ENCODE measurements at regions not wholly inside any gene's neighbourhood (a gene's known extent, or its start where the extent isn't known, plus 50 kb on each side); places are given as distances from the start of the nearest gene placed in this dataset.

DNA sequence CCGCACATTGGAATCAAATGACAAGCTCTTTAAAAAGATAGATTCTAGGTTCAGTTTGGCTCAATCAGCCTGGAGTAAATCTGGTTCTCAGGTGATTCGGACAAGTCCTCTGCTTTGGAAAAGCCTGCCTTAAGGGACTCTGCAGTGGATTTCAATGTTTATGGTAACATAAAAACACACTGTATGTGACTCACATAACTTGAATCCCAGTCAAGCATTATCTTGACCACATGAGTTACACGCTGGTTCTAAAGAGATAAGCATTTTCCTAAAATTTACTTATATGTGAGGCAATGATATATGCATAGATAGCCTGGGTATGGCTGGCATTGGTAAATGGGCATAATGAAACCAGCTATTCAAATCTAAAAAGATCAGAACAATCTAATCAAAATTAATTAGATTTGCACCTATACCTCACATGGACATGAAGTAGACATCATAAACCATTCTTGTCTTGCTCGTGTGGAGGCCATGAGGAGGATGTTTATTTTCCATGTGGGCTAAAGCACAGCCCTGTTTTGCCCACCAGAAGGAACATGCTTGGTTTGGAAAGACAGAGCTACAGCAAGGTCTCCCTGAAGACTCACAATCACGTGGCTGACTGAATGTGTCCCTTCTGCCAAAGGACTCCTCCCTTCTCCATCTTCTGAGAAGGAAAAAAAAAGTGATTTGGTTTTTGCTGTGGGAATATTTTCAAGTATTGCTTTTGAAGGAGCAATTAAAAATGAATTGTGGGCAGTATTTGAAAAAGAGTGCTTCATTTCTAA, 351.7 kb downstream of the DIRAS2 start:
- no peak for DNase-seq

- DNase-seq = no peak
Measured at GRCh38 chr9:90296539-90296938, 346.1 kb downstream of the DIRAS2 start.

- no peak for DNase-seq
Measured at GRCh38 chr9:90299968-90300367, 342.7 kb downstream of the DIRAS2 start.

DNA sequence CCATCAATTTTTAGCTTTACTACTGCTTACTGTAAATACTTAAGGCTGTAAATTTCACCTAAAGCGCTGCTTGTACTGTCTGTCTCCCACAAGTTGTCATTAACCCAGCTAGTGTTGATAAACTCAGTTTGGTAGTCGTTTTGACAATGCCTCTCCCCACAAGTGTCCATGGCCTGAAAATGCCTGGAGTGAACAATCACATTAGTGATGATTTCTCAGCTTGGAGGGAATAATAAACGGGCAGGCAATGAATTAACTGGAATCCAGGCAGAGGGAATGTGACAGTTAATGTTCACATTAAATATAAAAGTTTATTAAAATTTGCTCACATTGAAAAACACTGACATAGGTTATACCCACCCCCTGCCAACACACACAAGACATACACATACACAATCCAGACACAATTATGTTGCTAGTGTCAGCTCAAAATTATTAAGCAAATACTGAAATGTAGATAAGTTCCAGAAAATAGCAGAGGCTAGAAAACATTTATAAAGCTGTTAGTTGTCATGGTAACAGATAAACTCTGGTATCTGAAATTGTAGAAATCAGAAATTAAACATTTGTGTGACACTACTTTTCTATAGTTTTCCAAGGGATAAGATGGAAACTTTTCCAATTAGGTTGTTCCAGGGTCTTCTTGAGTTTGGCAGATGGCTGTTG, 341.9 kb downstream of the DIRAS2 start:
- no peak for DNase-seq

DNA sequence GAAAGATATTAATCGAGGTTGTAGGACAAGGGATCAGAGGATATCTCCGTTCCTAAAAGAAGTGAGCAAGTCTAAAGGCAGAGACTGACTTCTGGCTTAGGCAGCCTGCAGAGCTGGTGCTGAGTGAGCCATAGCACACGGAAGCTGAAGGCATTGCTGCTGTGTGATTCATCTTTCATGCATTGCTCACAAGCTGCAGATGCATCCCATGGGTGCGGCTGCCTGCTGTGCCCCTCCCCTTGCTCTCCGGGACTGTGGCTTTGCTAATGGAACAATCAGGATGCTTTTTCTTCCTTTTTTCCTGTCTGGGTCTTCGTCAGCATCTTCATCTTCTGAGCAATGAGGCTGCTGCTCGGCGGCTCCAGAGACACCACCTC, 341.4 kb downstream of the DIRAS2 start:
- DNase-seq = no peak

DNA sequence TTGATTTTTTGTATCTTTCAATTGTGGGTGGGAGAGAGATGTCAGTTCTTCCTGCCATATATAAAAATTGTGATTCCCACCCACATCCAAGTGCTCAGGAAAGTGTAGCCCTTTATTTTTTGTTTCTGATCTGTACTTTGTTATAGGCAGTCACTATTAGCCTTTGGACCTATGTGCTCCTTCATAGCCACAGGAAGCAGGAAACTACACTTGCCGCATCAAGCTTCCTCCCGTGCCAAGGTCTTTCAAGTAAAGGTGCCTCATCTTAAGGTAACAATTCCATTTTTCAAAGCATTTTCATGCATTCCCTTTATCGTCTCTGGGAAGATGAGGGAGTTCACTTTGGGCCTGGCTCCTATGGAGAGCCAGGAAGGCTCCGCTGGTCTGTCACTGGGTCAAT, 339.0 kb downstream of the DIRAS2 start:
- no peak for DNase-seq

GRCh38 chr9:90306158-90306557, 336.5 kb downstream of the DIRAS2 start:
- no peak for DNase-seq

- DNase-seq = no peak
Measured at GRCh38 chr9:90307167-90307833, 335.3 kb downstream of the DIRAS2 start.

- no peak for DNase-seq
Measured at GRCh38 chr9:90307891-90308290, 334.7 kb downstream of the DIRAS2 start.

DNA sequence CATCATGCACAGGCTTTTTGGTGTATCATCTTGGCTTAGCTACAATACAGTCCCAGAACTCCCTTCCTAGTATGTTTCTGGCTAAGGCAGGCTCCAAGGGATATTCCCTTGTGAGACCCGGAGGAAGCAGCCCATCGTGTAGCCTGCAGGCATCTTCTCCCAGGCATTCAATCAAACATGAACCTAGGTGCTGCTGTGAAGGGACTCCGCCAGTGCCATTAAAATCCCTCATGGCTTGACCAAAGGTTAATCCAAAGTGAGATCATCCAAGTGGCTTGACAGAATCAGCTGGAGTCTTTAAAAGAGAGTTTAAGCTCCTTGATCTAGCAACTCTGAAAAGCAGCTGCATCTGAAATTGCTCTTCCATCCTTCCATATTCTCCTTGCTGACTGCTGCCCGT, 333.9 kb downstream of the DIRAS2 start:
- no peak for DNase-seq

GRCh38 chr9:90309809-90310520, 332.7 kb downstream of the DIRAS2 start:
- no peak for DNase-seq

DNA sequence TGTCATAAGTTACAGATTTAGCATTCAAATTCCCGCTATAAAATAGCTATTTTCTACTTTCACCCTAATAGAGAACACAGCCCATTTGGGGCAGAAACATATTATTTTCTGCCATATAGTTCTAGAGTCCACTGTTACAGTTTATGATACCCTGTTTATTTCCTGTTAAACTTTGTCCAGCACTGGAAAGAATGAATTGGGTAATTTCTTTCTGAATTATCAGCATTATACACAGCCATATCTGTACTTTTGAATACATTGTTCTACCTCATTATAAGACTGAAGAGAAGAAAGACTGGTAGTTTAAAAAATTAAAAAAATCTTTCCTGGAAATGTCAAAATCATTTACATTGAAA, 332.1 kb downstream of the DIRAS2 start:
- DNase-seq = no peak

GRCh38 chr9:90311811-90312210, 330.8 kb downstream of the DIRAS2 start:
- no peak for DNase-seq

DNA sequence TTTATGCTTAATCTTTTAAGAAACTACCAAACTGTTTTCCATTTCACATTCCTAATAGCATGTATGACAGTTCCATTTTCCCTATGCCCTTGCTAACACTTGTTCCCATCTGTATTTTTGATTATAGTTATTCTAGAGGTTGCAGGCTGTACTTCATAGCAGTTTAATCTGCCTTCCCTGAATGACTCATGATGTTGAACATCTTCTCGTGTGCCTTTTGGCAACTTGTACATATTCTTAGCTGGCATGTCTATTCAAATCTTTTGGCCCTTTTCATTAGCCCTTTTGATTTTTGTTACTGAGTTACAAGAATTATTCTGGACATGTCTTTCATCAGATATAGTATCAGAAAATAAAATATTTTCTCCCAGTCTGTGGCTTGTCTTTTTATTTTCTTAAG, 320.3 kb downstream of the DIRAS2 start:
- DNase-seq = no peak

- no peak for DNase-seq
Measured at GRCh38 chr9:90325913-90326653, 316.5 kb downstream of the DIRAS2 start.

DNA sequence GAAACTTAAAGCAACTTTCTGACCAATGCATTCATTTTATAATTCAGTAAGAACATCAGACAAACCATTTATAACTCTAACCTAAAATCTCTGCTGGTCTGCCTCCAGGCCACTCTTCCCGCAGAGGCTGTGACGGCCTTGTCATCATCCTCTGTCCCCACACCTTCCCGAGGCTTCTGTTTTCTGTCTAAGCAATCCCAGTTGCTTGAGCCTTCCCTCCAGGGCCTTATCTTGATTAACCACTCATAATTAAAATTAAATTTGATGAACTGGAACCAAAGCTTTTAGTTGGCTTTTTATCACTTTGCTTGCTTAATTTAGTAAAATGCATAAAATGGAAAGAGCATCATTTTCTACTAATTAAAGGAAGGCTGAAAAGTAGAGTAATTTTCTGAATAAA, 312.4 kb downstream of the DIRAS2 start:
- no peak for DNase-seq

GRCh38 chr9:90331826-90332575, 310.6 kb downstream of the DIRAS2 start:
- no peak for DNase-seq

DNA sequence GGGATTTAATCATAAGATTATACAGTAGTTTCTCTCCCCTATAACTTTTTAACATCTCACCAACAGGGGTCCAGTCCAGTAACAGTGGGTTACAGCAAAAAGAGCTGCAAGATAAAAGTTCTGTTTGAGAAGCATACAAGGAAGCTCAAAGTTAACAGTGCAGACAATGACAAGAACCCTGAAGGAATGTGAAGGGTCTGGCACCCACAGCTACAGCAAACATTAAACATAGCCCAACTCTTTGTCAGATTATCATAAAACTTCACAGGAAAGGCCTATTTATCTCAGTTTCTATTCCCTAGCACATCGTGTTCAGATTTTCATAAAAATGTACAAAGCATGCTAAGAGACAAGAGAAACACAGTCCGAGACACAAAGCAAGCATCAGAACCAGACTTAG, 309.4 kb downstream of the DIRAS2 start:
- DNase-seq = no peak

DNA sequence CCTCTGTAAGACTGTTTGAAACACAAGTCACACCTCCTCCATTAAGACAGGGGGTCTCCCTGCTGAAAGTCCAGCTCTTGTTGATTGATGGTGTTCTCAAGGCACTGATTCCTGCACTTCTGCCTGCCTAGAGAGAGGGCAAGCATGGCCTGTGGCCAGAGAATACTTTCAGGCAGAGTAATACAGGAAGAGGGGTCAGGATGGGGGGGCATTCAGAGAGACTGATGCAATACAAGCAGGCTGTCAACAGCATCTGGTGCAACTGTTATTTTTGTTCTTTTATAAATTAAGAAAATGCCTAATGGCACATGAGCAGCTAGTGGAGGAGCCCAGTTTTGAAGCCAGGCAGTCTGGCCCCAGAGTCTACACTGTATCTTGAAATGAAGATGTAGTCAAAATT, 302.2 kb downstream of the DIRAS2 start:
- no peak for DNase-seq

DNA sequence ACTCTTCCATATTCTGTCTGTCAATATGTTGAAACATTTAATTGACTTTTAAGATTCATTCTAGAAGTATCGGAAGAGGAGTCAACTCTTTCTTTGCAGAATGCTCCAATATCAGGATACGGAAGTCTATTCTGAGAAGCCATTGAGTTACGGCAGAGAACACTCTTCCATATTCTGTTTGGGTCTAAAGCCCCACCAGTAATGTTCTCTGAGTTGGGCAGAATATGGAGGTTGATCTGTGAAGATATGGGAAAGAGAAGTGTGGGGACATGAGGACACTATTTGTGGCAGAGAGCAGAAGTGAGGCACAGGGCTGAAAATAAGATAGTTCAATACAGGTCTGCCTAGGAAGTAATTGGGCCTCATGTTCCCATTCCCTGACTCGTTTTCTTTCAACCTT, 300.0 kb downstream of the DIRAS2 start:
- no peak for DNase-seq

- DNase-seq = no peak
Measured at GRCh38 chr9:90343366-90343765, 299.3 kb downstream of the DIRAS2 start.

DNA sequence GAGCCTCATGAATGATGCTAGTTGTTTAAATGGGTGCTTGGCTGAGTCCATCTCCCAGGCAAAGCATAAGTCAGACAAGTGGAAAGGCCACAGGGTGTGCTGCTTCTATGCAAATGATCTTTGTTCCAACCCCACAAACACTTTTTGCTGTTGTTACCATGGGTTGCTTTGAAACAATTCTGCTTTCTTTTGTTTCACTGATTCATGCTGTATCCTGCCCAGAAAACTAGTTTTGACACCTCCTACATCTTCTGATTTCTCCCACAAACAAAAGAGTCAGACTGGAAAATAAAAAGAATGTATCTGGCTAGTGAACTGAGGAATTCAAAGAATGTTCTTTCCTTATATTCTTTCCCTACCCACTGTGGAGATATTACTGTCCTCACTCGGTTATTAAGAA, 298.6 kb downstream of the DIRAS2 start:
- DNase-seq = no peak

Measured in stimulated activated CD4-positive, alpha-beta T cell treated with anti-CD3 and anti-CD28 coated beads, Interleukin-2, amount 100 ng/mL, for 48 hours (primary cell).